NCI-H524 (cell line): ENCODE measurements at regions not wholly inside any gene's neighbourhood (a gene's known extent, or its start where the extent isn't known, plus 50 kb on each side); places are given as distances from the start of the nearest gene placed in this dataset.

Experiments used
- DNase-seq, 2 experiments: peaks; one replicate each; lab custom pipeline; 2025; lab: John Stamatoyannopoulos, UW

GRCh38 chr5:105696440-105696839 lies 1974.3 kb downstream of the EFNA5 start:
- DNase-seq, result no peak

- DNase-seq, result no peak
These were observed 1974.8 kb downstream of the EFNA5 start for GRCh38 chr5:105695941-105696340.

- DNase-seq, result no peak
These were observed 1981.1 kb downstream of the EFNA5 start for GRCh38 chr5:105689596-105689995.

GRCh38 chr5:105688227-105688792 lies 1982.4 kb downstream of the EFNA5 start:
- DNase-seq, result no peak

- DNase-seq, result no peak
These were observed 1983.2 kb downstream of the EFNA5 start for GRCh38 chr5:105687493-105687892.

- DNase-seq, result no peak
These were observed 1984.9 kb downstream of the EFNA5 start for GRCh38 chr5:105685884-105686283.

- no peak for DNase-seq
These were observed 1985.9 kb downstream of the EFNA5 start for GRCh38 chr5:105684799-105685198.

- DNase-seq, result no peak
These were observed 1989.8 kb downstream of the EFNA5 start for GRCh38 chr5:105680858-105681475.

GRCh38 chr5:105677291-105677690 lies 1993.4 kb downstream of the EFNA5 start:
- DNase-seq, result no peak

GRCh38 chr5:105670596-105670995 lies 2000.1 kb downstream of the EFNA5 start:
- DNase-seq, result no peak

- no peak for DNase-seq
These were observed 2007.1 kb downstream of the EFNA5 start for GRCh38 chr5:105663671-105664070.

- DNase-seq, result peak in 1 of 2 experiments; percentile 2
These were observed 2011.3 kb downstream of the EFNA5 start for GRCh38 chr5:105659396-105659795.

GRCh38 chr5:105640328-105640727 lies 2030.4 kb downstream of the EFNA5 start:
- no peak for DNase-seq

- DNase-seq, result no peak
These were observed 2031.2 kb downstream of the EFNA5 start for GRCh38 chr5:105639511-105639910.

GRCh38 chr5:105639068-105639467 lies 2031.7 kb downstream of the EFNA5 start:
- DNase-seq, result peak; percentile 55 to 74

GRCh38 chr5:105638437-105638836 lies 2032.3 kb downstream of the EFNA5 start:
- DNase-seq, result no peak

GRCh38 chr5:105632043-105632442 lies 2038.7 kb downstream of the EFNA5 start:
- DNase-seq, result peak in 1 of 2 experiments; percentile 1

GRCh38 chr5:105630803-105631202 lies 2039.9 kb downstream of the EFNA5 start:
- DNase-seq, result no peak

GRCh38 chr5:105619725-105620124 lies 2051.0 kb downstream of the EFNA5 start:
- DNase-seq, result no peak

GRCh38 chr5:105617436-105618215 lies 2053.1 kb downstream of the EFNA5 start:
- no peak for DNase-seq

- no peak for DNase-seq
These were observed 2054.0 kb upstream of the NUDT12 start for GRCh38 chr5:105616599-105616998.

- DNase-seq, result peak in 1 of 2 experiments; percentile 1
These were observed 2039.8 kb upstream of the NUDT12 start for GRCh38 chr5:105602406-105602805.
